ENCODE measurements at regions not wholly inside any gene's neighbourhood (a gene's known extent, or its start where the extent isn't known, plus 50 kb on each side); places are given as distances from the start of the nearest gene placed in this dataset.

- TF ChIP-seq TCF7L2 (IDR thresholded peaks at IDR 0.05; ENCODE audit: borderline replicate concordance, extremely low read depth, insufficient read depth, insufficient read length) (no peak), SP1 (IDR thresholded peaks at IDR 0.05; ENCODE audit: low read depth) (no peak), MAX (IDR thresholded peaks at IDR 0.05) (no peak), JUND (IDR thresholded peaks at IDR 0.05) (no peak), ZNF274 (IDR thresholded peaks at IDR 0.05; ENCODE audit: low read depth, low read length) (no peak), POLR2A (IDR thresholded peaks at IDR 0.05; ENCODE audit: borderline replicate concordance, extremely low read depth, insufficient read depth, insufficient read length) (no peak), RAD21 (IDR thresholded peaks at IDR 0.05; ENCODE audit: low read depth) (no peak)
Observed at GRCh38 chr4:188270273-188271069, 131.2 kb downstream of the TRIML1 start.
